IMR-90 (cell line): ENCODE measurements at regions not wholly inside any gene's neighbourhood (a gene's known extent, or its start where the extent isn't known, plus 50 kb on each side); places are given as distances from the start of the nearest gene placed in this dataset.

ENCODE experiments used
- ATAC-seq: fragments of 200-7000 bp; cut with Tn5 transposase; 2 replicates; pipeline ENCODE4 v1.9.1; 2020; ENCODE audit warnings: low read depth, mild to moderate bottlenecking, moderate library complexity
- BruUV-seq: library from RNA; stranded (reverse); fragments of 400-500 nt; replicated peaks from 2 replicates; lab custom pipeline; 2021; lab: Mats Ljungman, UMichigan
- CTCF ChIA-PET: fragments of 300-600 bp; formaldehyde crosslinking; extraction: SDS; loops from one replicate; lab custom pipeline; 2021; ENCODE audit warnings: antibody characterized with exemption; lab: Yijun Ruan, JAX
- POLR2A ChIA-PET: fragments of 300-600 bp; sonication (Branson Sonifier 250); formaldehyde crosslinking; loops from one replicate; lab custom pipeline; 2022; ENCODE audit warnings: antibody characterized with exemption; ENCODE audit not compliant: unreplicated experiment; lab: Charles Lee
- DNase-seq: peaks from one replicate; pipeline ENCODE4 v3.0.0; 2013
- H2AFZ ChIP-seq: replicated peaks from 2 replicates; pipeline ENCODE3; 2013; ENCODE audit warnings: low read length, mild to moderate bottlenecking; ENCODE audit not compliant: poor library complexity
- H2AK5ac ChIP-seq: 2 replicates; pipeline ENCODE4 v1.6.1; 2013; ENCODE audit warnings: low read depth, low read length, inconsistent platforms
- H2AK9ac ChIP-seq: replicated peaks from 2 replicates; pipeline ENCODE3; 2013; ENCODE audit warnings: mild to moderate bottlenecking, low read depth, low read length, moderate library complexity; ENCODE audit not compliant: poor library complexity
- H2BK120ac ChIP-seq: 2 replicates; pipeline ENCODE4 v1.6.1; 2013; ENCODE audit warnings: low read depth, low read length, inconsistent platforms
- H2BK15ac ChIP-seq: 3 replicates; pipeline ENCODE4 v1.6.1; 2013; ENCODE audit warnings: low read depth, low read length, inconsistent platforms
- H2BK20ac ChIP-seq: 2 replicates; pipeline ENCODE4 v1.6.1; 2013; ENCODE audit warnings: low read depth, mild to moderate bottlenecking, inconsistent platforms, low read length, moderate library complexity
- H2BK5ac ChIP-seq: 2 replicates; pipeline ENCODE4 v1.6.1; 2013; ENCODE audit warnings: mild to moderate bottlenecking, low read depth, low read length, inconsistent platforms; ENCODE audit not compliant: poor library complexity, severe bottlenecking
- H3K14ac ChIP-seq: replicated peaks from 2 replicates; pipeline ENCODE4 v1.6.1; 2013; ENCODE audit warnings: low read depth, low read length, inconsistent platforms
- H3K18ac ChIP-seq: 2 replicates; pipeline ENCODE4 v1.6.1; 2013; ENCODE audit warnings: low read depth, low read length, control low read depth
- H3K23ac ChIP-seq: 2 replicates; pipeline ENCODE4 v1.6.1; 2013; ENCODE audit warnings: low read depth, low read length, inconsistent platforms
- H3K27ac ChIP-seq: 2 replicates; pipeline ENCODE4 v1.5.1; 2013; ENCODE audit warnings: mild to moderate bottlenecking, control low read depth, low read length; ENCODE audit not compliant: insufficient read depth
- H3K27me3 ChIP-seq: 2 replicates; pipeline ENCODE4 v1.6.1; 2013; ENCODE audit warnings: low read length; ENCODE audit not compliant: control insufficient read depth, insufficient read depth
- H3K36me3 ChIP-seq: 2 replicates; pipeline ENCODE4 v1.6.1; 2013; ENCODE audit warnings: low read length, mixed read lengths; ENCODE audit not compliant: control insufficient read depth, insufficient read depth
- H3K4ac ChIP-seq: 2 replicates; pipeline ENCODE4 v1.6.1; 2013; ENCODE audit warnings: low read depth, low read length, inconsistent platforms
- H3K4me1 ChIP-seq: 2 replicates; pipeline ENCODE4 v1.6.1; 2013; ENCODE audit warnings: low read length, mixed read lengths; ENCODE audit not compliant: control insufficient read depth, insufficient read depth
- H3K4me2 ChIP-seq: 2 replicates; pipeline ENCODE4 v1.6.1; 2013; ENCODE audit warnings: low read depth, mild to moderate bottlenecking, control low read depth, low read length, moderate library complexity
- H3K4me3 ChIP-seq: 2 replicates; pipeline ENCODE4 v1.5.1; 2013; ENCODE audit warnings: low read depth, mild to moderate bottlenecking, control low read depth, low read length, moderate library complexity; ENCODE audit not compliant: insufficient read depth
- H3K56ac ChIP-seq: 2 replicates; pipeline ENCODE4 v1.6.1; 2013; ENCODE audit warnings: low read length, inconsistent platforms; ENCODE audit not compliant: insufficient read depth; ENCODE audit errors: extremely low read depth
- H3K79me1 ChIP-seq, 2 experiments: 2 replicates each; pipeline ENCODE4 v1.6.1; 2013; ENCODE audit warnings: low read length in 2 of 2, inconsistent platforms in 1 of 2, low read depth in 1 of 2
- H3K9ac ChIP-seq: 2 replicates; pipeline ENCODE4 v1.6.1; 2013; ENCODE audit warnings: low read depth, low read length, control low read depth
- H3K9me1 ChIP-seq: 2 replicates; pipeline ENCODE4 v1.6.1; 2013; ENCODE audit warnings: low read length, inconsistent platforms; ENCODE audit not compliant: insufficient read depth
- H3K9me3 ChIP-seq: 2 replicates; pipeline ENCODE4 v1.6.1; 2013; ENCODE audit warnings: low read length; ENCODE audit not compliant: control insufficient read depth, insufficient read depth
- H4K20me1 ChIP-seq: 2 replicates; pipeline ENCODE4 v1.6.1; 2013; ENCODE audit warnings: low read length, inconsistent platforms; ENCODE audit not compliant: insufficient read depth
- H4K5ac ChIP-seq: 2 replicates; pipeline ENCODE4 v1.6.1; 2013; ENCODE audit warnings: mild to moderate bottlenecking, low read depth, low read length, control low read depth
- H4K8ac ChIP-seq, 2 experiments: 2 replicates each; pipeline ENCODE4 v1.6.1; 2013; ENCODE audit warnings: low read depth in 2 of 2, low read length in 2 of 2, control low read depth in 1 of 2, inconsistent platforms in 1 of 2
- H4K91ac ChIP-seq: 2 replicates; pipeline ENCODE4 v1.6.1; 2013; ENCODE audit warnings: low read depth, low read length, inconsistent platforms; ENCODE audit not compliant: insufficient read depth
- BHLHE40 ChIP-seq: fragments of 150-350 bp; IDR thresholded peaks from 2 replicates; pipeline ENCODE4 v1.6.1; 2016; ENCODE audit warnings: mild to moderate bottlenecking, low read depth, low read length
- CEBPB ChIP-seq: IDR thresholded peaks from 2 replicates; pipeline ENCODE4 v1.6.1; 2012; ENCODE audit warnings: low read depth, low read length, improper control_type of control experiment
- CHD1 ChIP-seq: IDR thresholded peaks from 2 replicates; pipeline ENCODE4 v1.6.1; 2012; ENCODE audit warnings: low read depth, low read length, improper control_type of control experiment
- FOS ChIP-seq: fragments of 150-350 bp; IDR thresholded peaks from 2 replicates; pipeline ENCODE4 v1.6.1; 2016; ENCODE audit warnings: low read depth, low read length
- MAFK ChIP-seq: IDR thresholded peaks from 2 replicates; pipeline ENCODE4 v1.6.1; 2012; ENCODE audit warnings: low read depth, low read length, improper control_type of control experiment
- MAZ ChIP-seq: IDR thresholded peaks from 2 replicates; pipeline ENCODE4 v1.6.1; 2012; ENCODE audit warnings: low read depth, mild to moderate bottlenecking, low read length, improper control_type of control experiment, moderate library complexity, borderline replicate concordance
- MXI1 ChIP-seq: IDR thresholded peaks from 2 replicates; pipeline ENCODE4 v1.6.1; 2012; ENCODE audit warnings: low read depth, mild to moderate bottlenecking, low read length, moderate library complexity, borderline replicate concordance
- NFE2L2 ChIP-seq: fragments of 150-350 bp; IDR thresholded peaks from 2 replicates; pipeline ENCODE4 v1.6.1; 2016; ENCODE audit warnings: low read depth, mild to moderate bottlenecking, low read length
- POLR2A ChIP-seq: IDR thresholded peaks from 2 replicates; pipeline ENCODE4 v1.6.1; 2012; ENCODE audit warnings: mild to moderate bottlenecking, low read depth, low read length
- RAD21 ChIP-seq: IDR thresholded peaks from 2 replicates; pipeline ENCODE4 v1.6.1; 2012; ENCODE audit warnings: low read length, improper control_type of control experiment
- RCOR1 ChIP-seq: IDR thresholded peaks from 2 replicates; pipeline ENCODE4 v1.6.1; 2012; ENCODE audit warnings: mild to moderate bottlenecking, low read length, improper control_type of control experiment; ENCODE audit not compliant: insufficient replicate concordance
- RFX5 ChIP-seq: IDR thresholded peaks from 2 replicates; pipeline ENCODE4 v1.8.0; 2012; ENCODE audit warnings: low read depth, mild to moderate bottlenecking, low read length, moderate library complexity
- SMC3 ChIP-seq: fragments of 150-350 bp; IDR thresholded peaks from 2 replicates; pipeline ENCODE4 v1.6.1; 2016; ENCODE audit warnings: low read depth, mild to moderate bottlenecking, antibody characterized with exemption, low read length, moderate library complexity
- USF2 ChIP-seq: fragments of 150-350 bp; IDR thresholded peaks from 2 replicates; pipeline ENCODE4 v1.6.1; 2017; ENCODE audit warnings: mild to moderate bottlenecking, antibody characterized with exemption, low read length, low read depth
- WGBS, 2 experiments: methylation state at CpG; one replicate each; pipeline versions ENCODE4 v1.1.5 to v1.1.7; 2013; ENCODE audit warnings: missing lambda C conversion rate in 2 of 2; ENCODE audit not compliant: insufficient read length in 1 of 2; ENCODE audit errors: extremely low coverage in 2 of 2; 5-methylcytosine and 5-hydroxymethylcytosine counted together
- dilution Hi-C: fragments of 300-500 bp; cut with HindIII; formaldehyde crosslinking; loops from one replicate; pipeline ENCODE4 v1.14.3; 2018; ENCODE audit warnings: low sequenced_read_pairs; ENCODE audit not compliant: unreplicated experiment
- in situ Hi-C: fragments of 300-500 bp; cut with MboI; formaldehyde crosslinking; loops from 3 replicates; pipeline ENCODE4 v1.14.3; 2019; ENCODE audit warnings: low sequenced_read_pairs, inconsistent platforms, mixed read lengths
- intact Hi-C: fragments of 100-400 bp; cut with micrococcal nuclease; formaldehyde crosslinking; loops from 2 replicates; pipeline ENCODE4 v1.10.0; 2022
- TF ChIP-seq, protein P1 (sequence below): conservative IDR thresholded peaks from 2 replicates; pipeline ENCODE4 v1.5.1; 2012; ENCODE audit warnings: mild to moderate bottlenecking, low read depth, low read length, improper control_type of control experiment
- TF ChIP-seq, protein P2 (sequence below): fragments of 150-350 bp; IDR thresholded peaks from 2 replicates; pipeline ENCODE4 v1.6.1; 2016; ENCODE audit warnings: low read depth, mild to moderate bottlenecking, low read length, moderate library complexity, borderline replicate concordance

GRCh38 chr2:165022781-165023180 is 67.5 kb upstream of the SLC38A11 start:
- no peak overlapping the region for H3K27ac ChIP-seq
- H3K27me3 ChIP-seq, result peaks cover 4% of the 10 kb centered on the region
- no peak overlapping the region for H2AK5ac ChIP-seq
- no peak overlapping the region for H3K4me3 ChIP-seq
- no peak overlapping the region for H3K18ac ChIP-seq
- no peak overlapping the region for H4K91ac ChIP-seq
- ChIA-PET CTCF (no interaction called here), POLR2A (no interaction called here)
- H4K5ac ChIP-seq, result no peak overlapping the region
- H2BK15ac ChIP-seq, result no peak overlapping the region
- H3K4ac ChIP-seq, result no peak overlapping the region
- H2BK20ac ChIP-seq, result no peak overlapping the region
- no peak overlapping the region for H2BK120ac ChIP-seq
- no peaks in the 10 kb centered on the region for H3K4me1 ChIP-seq
- DNase-seq (no peak), ATAC-seq (no peak)
- H4K8ac ChIP-seq, result no peak overlapping the region
- no peak overlapping the region for H2BK5ac ChIP-seq
- H3K79me1 ChIP-seq, result no peaks in the 10 kb centered on the region
- H3K4me2 ChIP-seq, result no peak overlapping the region
- BruUV-seq, result no TSS peak
- no peaks in the 10 kb centered on the region for H4K20me1 ChIP-seq
- H2AK9ac ChIP-seq, result no peak overlapping the region
- H3K9ac ChIP-seq, result no peak overlapping the region
- H3K9me1 ChIP-seq, result no peaks in the 10 kb centered on the region
- no peaks in the 10 kb centered on the region for H3K36me3 ChIP-seq
- no peak for TF ChIP-seq RAD21
- no peak for TF ChIP-seq RFX5
- no peak for TF ChIP-seq CEBPB
- TF ChIP-seq, protein P1, sequence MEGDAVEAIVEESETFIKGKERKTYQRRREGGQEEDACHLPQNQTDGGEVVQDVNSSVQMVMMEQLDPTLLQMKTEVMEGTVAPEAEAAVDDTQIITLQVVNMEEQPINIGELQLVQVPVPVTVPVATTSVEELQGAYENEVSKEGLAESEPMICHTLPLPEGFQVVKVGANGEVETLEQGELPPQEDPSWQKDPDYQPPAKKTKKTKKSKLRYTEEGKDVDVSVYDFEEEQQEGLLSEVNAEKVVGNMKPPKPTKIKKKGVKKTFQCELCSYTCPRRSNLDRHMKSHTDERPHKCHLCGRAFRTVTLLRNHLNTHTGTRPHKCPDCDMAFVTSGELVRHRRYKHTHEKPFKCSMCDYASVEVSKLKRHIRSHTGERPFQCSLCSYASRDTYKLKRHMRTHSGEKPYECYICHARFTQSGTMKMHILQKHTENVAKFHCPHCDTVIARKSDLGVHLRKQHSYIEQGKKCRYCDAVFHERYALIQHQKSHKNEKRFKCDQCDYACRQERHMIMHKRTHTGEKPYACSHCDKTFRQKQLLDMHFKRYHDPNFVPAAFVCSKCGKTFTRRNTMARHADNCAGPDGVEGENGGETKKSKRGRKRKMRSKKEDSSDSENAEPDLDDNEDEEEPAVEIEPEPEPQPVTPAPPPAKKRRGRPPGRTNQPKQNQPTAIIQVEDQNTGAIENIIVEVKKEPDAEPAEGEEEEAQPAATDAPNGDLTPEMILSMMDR, result no peak
- TF ChIP-seq POLR2A, result no peak
- TF ChIP-seq MAFK, result no peak
- TF ChIP-seq FOS, result no peak
- no peak for TF ChIP-seq USF2
- no peak for TF ChIP-seq CHD1
- no peak for TF ChIP-seq MAZ
- TF ChIP-seq, protein P2, sequence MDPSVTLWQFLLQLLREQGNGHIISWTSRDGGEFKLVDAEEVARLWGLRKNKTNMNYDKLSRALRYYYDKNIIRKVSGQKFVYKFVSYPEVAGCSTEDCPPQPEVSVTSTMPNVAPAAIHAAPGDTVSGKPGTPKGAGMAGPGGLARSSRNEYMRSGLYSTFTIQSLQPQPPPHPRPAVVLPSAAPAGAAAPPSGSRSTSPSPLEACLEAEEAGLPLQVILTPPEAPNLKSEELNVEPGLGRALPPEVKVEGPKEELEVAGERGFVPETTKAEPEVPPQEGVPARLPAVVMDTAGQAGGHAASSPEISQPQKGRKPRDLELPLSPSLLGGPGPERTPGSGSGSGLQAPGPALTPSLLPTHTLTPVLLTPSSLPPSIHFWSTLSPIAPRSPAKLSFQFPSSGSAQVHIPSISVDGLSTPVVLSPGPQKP, result no peak
- TF ChIP-seq MXI1, result no peak
- no peak for TF ChIP-seq RCOR1
- TF ChIP-seq BHLHE40, result no peak
- TF ChIP-seq NFE2L2, result no peak
- no peak for TF ChIP-seq SMC3
- no peak overlapping the region for H3K14ac ChIP-seq
- H2AFZ ChIP-seq, result no peak overlapping the region
- in situ Hi-C loops, result loop anchor here (5.0 to 25.0 kb wide), 2 partner anchors 180 to 285 kb away; partner anchors contain the start of gene SCN3A
- H3K23ac ChIP-seq, result no peak overlapping the region
- no peak overlapping the region for H3K56ac ChIP-seq
- H3K9me3 ChIP-seq, result no peaks in the 10 kb centered on the region
- dilution Hi-C loops, result no loop called here
- no CpG with 5 or more reads among the region's 6 CpGs for WGBS, 2 experiments
- intact Hi-C loops, result no loop called here
